Astrocyte (in vitro differentiated cells and primary cell): ENCODE measurements at regions not wholly inside any gene's neighbourhood (a gene's known extent, or its start where the extent isn't known, plus 50 kb on each side); places are given as distances from the start of the nearest gene placed in this dataset.
A peak's percentile ranks its signal among the peaks of the same experiment; 100 is the strongest.

Experiments
- DNase-seq: peaks from one replicate; pipeline ENCODE4 v3.0.0-alpha.2; 2010; ENCODE audit warnings: low read depth
- FAIRE-seq: peaks from 2 replicates; lab custom pipeline; 2011; peaks lifted over from hg19 to GRCh38; lab: Jason Lieb, UNC
- H2AFZ ChIP-seq: 2 replicates; pipeline ENCODE4 v1.6.0; 2012; ENCODE audit warnings: low read depth, low read length, inconsistent platforms
- H3K27ac ChIP-seq: 2 replicates; pipeline ENCODE4 v1.5.1; 2011; ENCODE audit warnings: low read depth, low read length, inconsistent platforms
- H3K27me3 ChIP-seq: 2 replicates; pipeline ENCODE4 v1.6.0; 2011; ENCODE audit warnings: low read length, inconsistent platforms; ENCODE audit not compliant: insufficient read depth
- H3K36me3 ChIP-seq: 2 replicates; pipeline ENCODE4 v1.5.1; 2011; ENCODE audit warnings: low read length, inconsistent platforms; ENCODE audit not compliant: insufficient read depth
- H3K4me1 ChIP-seq: 2 replicates; pipeline ENCODE4 v1.5.1; 2011; ENCODE audit warnings: low read length, inconsistent platforms; ENCODE audit not compliant: insufficient read depth
- H3K4me2 ChIP-seq: 2 replicates; pipeline ENCODE4 v1.6.0; 2012; ENCODE audit warnings: low read length, inconsistent platforms
- H3K4me3 ChIP-seq: 2 replicates; pipeline ENCODE4 v1.5.1; 2011; ENCODE audit warnings: low read depth, mild to moderate bottlenecking, low read length, inconsistent platforms; ENCODE audit not compliant: insufficient read depth
- H3K79me2 ChIP-seq: 2 replicates; pipeline ENCODE4 v1.6.0; 2012; ENCODE audit warnings: mild to moderate bottlenecking, low read length, inconsistent platforms; ENCODE audit not compliant: insufficient read depth
- H3K9ac ChIP-seq: 2 replicates; pipeline ENCODE4 v1.6.0; 2012; ENCODE audit warnings: mild to moderate bottlenecking, low read length, inconsistent platforms
- H3K9me3 ChIP-seq: 2 replicates; pipeline ENCODE4 v1.5.1; 2012; ENCODE audit warnings: low read depth, mild to moderate bottlenecking, low read length, inconsistent platforms; ENCODE audit not compliant: insufficient read depth
- H4K20me1 ChIP-seq: 2 replicates; pipeline ENCODE4 v1.6.0; 2012; ENCODE audit warnings: low read length, inconsistent platforms; ENCODE audit not compliant: insufficient read depth
- H3K27ac Mint-ChIP-seq: one replicate; pipeline ENCODE4 v1.8.0; 2021; ENCODE audit warnings: mild to moderate bottlenecking, mixed read lengths; ENCODE audit not compliant: unreplicated experiment
- H3K27me3 Mint-ChIP-seq: one replicate; pipeline ENCODE4 v1.8.0; 2021; ENCODE audit warnings: low read depth, mixed read lengths; ENCODE audit not compliant: unreplicated experiment
- H3K36me3 Mint-ChIP-seq: one replicate; pipeline ENCODE4 v1.8.0; 2021; ENCODE audit warnings: low read depth, mixed read lengths; ENCODE audit not compliant: unreplicated experiment
- H3K4me1 Mint-ChIP-seq: one replicate; pipeline ENCODE4 v1.8.0; 2021; ENCODE audit warnings: low read depth, mixed read lengths; ENCODE audit not compliant: unreplicated experiment
- H3K4me3 Mint-ChIP-seq: one replicate; pipeline ENCODE4 v1.8.0; 2021; ENCODE audit warnings: mild to moderate bottlenecking, moderate library complexity, mixed read lengths; ENCODE audit not compliant: unreplicated experiment
- H3K9me3 Mint-ChIP-seq: one replicate; pipeline ENCODE4 v1.8.0; 2021; ENCODE audit warnings: mild to moderate bottlenecking, mixed read lengths; ENCODE audit not compliant: unreplicated experiment
- CTCF ChIP-seq: IDR thresholded peaks from 2 replicates; pipeline ENCODE4 v1.5.1; 2011; ENCODE audit warnings: low read depth, mild to moderate bottlenecking, inconsistent platforms, low read length, moderate library complexity; ENCODE audit not compliant: insufficient read depth
- EZH2 ChIP-seq: IDR thresholded peaks from 2 replicates; pipeline ENCODE4 v1.6.1; 2012; ENCODE audit warnings: mild to moderate bottlenecking, low read length, inconsistent platforms; ENCODE audit not compliant: insufficient read depth

- Histone ChIP-seq H3K4me1 (no peaks in the 10 kb centered on the region), H3K4me3 (no peak overlapping the region), H3K9ac (no peak overlapping the region), H3K4me2 (no peak overlapping the region), H3K36me3 (no peaks in the 10 kb centered on the region), H3K27me3 (no peaks in the 10 kb centered on the region), H3K9me3 (no peaks in the 10 kb centered on the region), H2AFZ (no peak overlapping the region), H3K79me2 (no peaks in the 10 kb centered on the region), H4K20me1 (no peaks in the 10 kb centered on the region), H3K27ac (no peak overlapping the region)
- no peak overlapping the region for H3K27ac Mint-ChIP-seq
- TF ChIP-seq EZH2 (no peak), CTCF (no peak)
- peaks cover 5% of the 10 kb centered on the region for H3K4me1 Mint-ChIP-seq
- FAIRE-seq (no peak), DNase-seq (no peak)
- H3K9me3 Mint-ChIP-seq: no peaks in the 10 kb centered on the region
- no peak overlapping the region for H3K4me3 Mint-ChIP-seq
- H3K27me3 Mint-ChIP-seq: no peaks in the 10 kb centered on the region
- no peaks in the 10 kb centered on the region for H3K36me3 Mint-ChIP-seq
Observed at GRCh38 chrX:43479070-43479469, 177.0 kb upstream of the MAOA start.

- no peaks in the 10 kb centered on the region for H3K27me3 ChIP-seq
- peak; percentile 84 for FAIRE-seq
- Mint-ChIP-seq H3K27ac (no peak overlapping the region), H3K4me1 (peaks cover 3% of the 10 kb centered on the region), H3K27me3 (no peaks in the 10 kb centered on the region), H3K9me3 (no peaks in the 10 kb centered on the region), H3K36me3 (no peaks in the 10 kb centered on the region), H3K4me3 (no peak overlapping the region)
- TF ChIP-seq CTCF (no peak), EZH2 (no peak)
- H3K4me1 ChIP-seq: no peaks in the 10 kb centered on the region
- H3K9me3 ChIP-seq: no peaks in the 10 kb centered on the region
- H3K79me2 ChIP-seq: no peaks in the 10 kb centered on the region
- no peaks in the 10 kb centered on the region for H4K20me1 ChIP-seq
- no peaks in the 10 kb centered on the region for H3K36me3 ChIP-seq
- no peak overlapping the region for H2AFZ ChIP-seq
- DNase-seq: no peak
- H3K4me3 ChIP-seq: no peak overlapping the region
- H3K4me2 ChIP-seq: no peak overlapping the region
- H3K9ac ChIP-seq: no peak overlapping the region
- no peak overlapping the region for H3K27ac ChIP-seq
Observed at GRCh38 chrX:43479850-43480249, 176.2 kb upstream of the MAOA start.

GRCh38 chrX:43481576-43481975 is 174.5 kb upstream of the MAOA start:
- no peaks in the 10 kb centered on the region for H3K4me1 ChIP-seq
- TF ChIP-seq CTCF: no peak
- TF ChIP-seq EZH2: no peak
- no peaks in the 10 kb centered on the region for H3K36me3 Mint-ChIP-seq
- H4K20me1 ChIP-seq: no peaks in the 10 kb centered on the region
- H3K4me2 ChIP-seq: no peak overlapping the region
- no peaks in the 10 kb centered on the region for H3K9me3 Mint-ChIP-seq
- no peaks in the 10 kb centered on the region for H3K36me3 ChIP-seq
- no peaks in the 10 kb centered on the region for H3K79me2 ChIP-seq
- H2AFZ ChIP-seq: no peak overlapping the region
- no peaks in the 10 kb centered on the region for H3K4me1 Mint-ChIP-seq
- H3K27ac ChIP-seq: no peak overlapping the region
- H3K4me3 Mint-ChIP-seq: no peak overlapping the region
- no peak overlapping the region for H3K27ac Mint-ChIP-seq
- no peak overlapping the region for H3K4me3 ChIP-seq
- no peak for DNase-seq
- H3K27me3 Mint-ChIP-seq: no peaks in the 10 kb centered on the region
- no peaks in the 10 kb centered on the region for H3K9me3 ChIP-seq
- no peaks in the 10 kb centered on the region for H3K27me3 ChIP-seq
- FAIRE-seq: no peak
- no peak overlapping the region for H3K9ac ChIP-seq
